ENCODE measurements at regions not wholly inside any gene's neighbourhood (a gene's known extent, or its start where the extent isn't known, plus 50 kb on each side); places are given as distances from the start of the nearest gene placed in this dataset.

GRCh38 chr3:56885453-56885852, 83.7 kb upstream of the ARHGEF3 start:
- no peaks in the 10 kb centered on the region for H3K9me3 ChIP-seq
- H3K27me3 ChIP-seq: no peaks in the 10 kb centered on the region
- DNase-seq (ENCODE audit: low spot score in 2 of 2): no peak
- H3K4me1 ChIP-seq: peaks cover 30% of the 10 kb centered on the region
- H3K27ac ChIP-seq: no peak overlapping the region
- H3K4me3 ChIP-seq: no peak overlapping the region
- TF ChIP-seq EP300 (IDR thresholded peaks at IDR 0.05) (no peak), POLR2AphosphoS5 (IDR thresholded peaks at IDR 0.05) (no peak), POLR2A (IDR thresholded peaks at IDR 0.05) (no peak), CTCF (IDR thresholded peaks at IDR 0.05) (no peak)
- no peaks in the 10 kb centered on the region for H3K36me3 ChIP-seq

GRCh38 chr3:56884387-56884786, 82.6 kb upstream of the ARHGEF3 start:
- Histone ChIP-seq H3K4me3 (no peak overlapping the region), H3K4me1 (peaks cover 32% of the 10 kb centered on the region), H3K27me3 (no peaks in the 10 kb centered on the region), H3K9me3 (no peaks in the 10 kb centered on the region), H3K36me3 (no peaks in the 10 kb centered on the region), H3K27ac (no peak overlapping the region)
- TF ChIP-seq POLR2A (IDR thresholded peaks at IDR 0.05): no peak
- TF ChIP-seq POLR2AphosphoS5 (IDR thresholded peaks at IDR 0.05): no peak
- no peak for TF ChIP-seq EP300 (IDR thresholded peaks at IDR 0.05)
- no peak for TF ChIP-seq CTCF (IDR thresholded peaks at IDR 0.05)
- no peak for DNase-seq (ENCODE audit: low spot score in 2 of 2)
- 62% methylated on average over 7 of the region's 7 CpGs for WGBS

- H3K9me3 ChIP-seq: no peaks in the 10 kb centered on the region
- H3K4me1 ChIP-seq: peaks cover 32% of the 10 kb centered on the region
- DNase-seq (ENCODE audit: low spot score in 2 of 2): no peak
- no peaks in the 10 kb centered on the region for H3K36me3 ChIP-seq
- H3K27ac ChIP-seq: no peak overlapping the region
- no peak for TF ChIP-seq CTCF (IDR thresholded peaks at IDR 0.05)
- TF ChIP-seq POLR2A (IDR thresholded peaks at IDR 0.05): no peak
- no peak for TF ChIP-seq EP300 (IDR thresholded peaks at IDR 0.05)
- no peak for TF ChIP-seq POLR2AphosphoS5 (IDR thresholded peaks at IDR 0.05)
- H3K4me3 ChIP-seq: no peak overlapping the region
- no peaks in the 10 kb centered on the region for H3K27me3 ChIP-seq
Measured at GRCh38 chr3:56883828-56884227, 82.1 kb upstream of the ARHGEF3 start.

GRCh38 chr3:56882896-56883295, 81.1 kb upstream of the ARHGEF3 start:
- no peak for TF ChIP-seq POLR2A (IDR thresholded peaks at IDR 0.05)
- no peak for TF ChIP-seq POLR2AphosphoS5 (IDR thresholded peaks at IDR 0.05)
- TF ChIP-seq CTCF (IDR thresholded peaks at IDR 0.05): no peak
- no peak for TF ChIP-seq EP300 (IDR thresholded peaks at IDR 0.05)
- Histone ChIP-seq H3K4me1 (peaks cover 25% of the 10 kb centered on the region), H3K27me3 (no peaks in the 10 kb centered on the region), H3K36me3 (no peaks in the 10 kb centered on the region), H3K9me3 (no peaks in the 10 kb centered on the region), H3K27ac (no peak overlapping the region), H3K4me3 (no peak overlapping the region)
- no peak for DNase-seq (ENCODE audit: low spot score in 2 of 2)

GRCh38 chr3:56881841-56882240, 80.1 kb upstream of the ARHGEF3 start:
- peaks cover 18% of the 10 kb centered on the region for H3K4me1 ChIP-seq
- H3K9me3 ChIP-seq: no peaks in the 10 kb centered on the region
- TF ChIP-seq POLR2A (IDR thresholded peaks at IDR 0.05): no peak
- TF ChIP-seq POLR2AphosphoS5 (IDR thresholded peaks at IDR 0.05): no peak
- no peak for TF ChIP-seq EP300 (IDR thresholded peaks at IDR 0.05)
- no peak for TF ChIP-seq CTCF (IDR thresholded peaks at IDR 0.05)
- no peak overlapping the region for H3K4me3 ChIP-seq
- H3K27ac ChIP-seq: no peak overlapping the region
- no peaks in the 10 kb centered on the region for H3K27me3 ChIP-seq
- WGBS: 94% methylated on average over 2 of the region's 2 CpGs
- no peak for DNase-seq (ENCODE audit: low spot score in 2 of 2)
- H3K36me3 ChIP-seq: no peaks in the 10 kb centered on the region

Data from suprapubic skin (tissue), 4 donors.